SK-N-DZ (cell line): ENCODE measurements at regions not wholly inside any gene's neighbourhood (a gene's known extent, or its start where the extent isn't known, plus 50 kb on each side); places are given as distances from the start of the nearest gene placed in this dataset.
"Not testable (repeated sequence)": the region's sequence is repeated elsewhere in the genome, so short reads cannot be mapped to it uniquely, and the experiment has no call there.

Experiments used
- DNase-seq: peaks from one replicate; pipeline ENCODE4 v3.0.0-alpha.2; 2015; ENCODE audit warnings: low spot score

- DNase-seq = no peak
Observed at GRCh38 chr20:30484009-30484748, 773.3 kb upstream of the DEFB115 start.

GRCh38 chr20:30484749-30485070 is 772.8 kb upstream of the DEFB115 start:
- no peak for DNase-seq

GRCh38 chr20:30485331-30486102 is 771.9 kb upstream of the DEFB115 start:
- DNase-seq = no peak

GRCh38 chr20:30486103-30486478 is 771.4 kb upstream of the DEFB115 start:
- no peak for DNase-seq

GRCh38 chr20:30487461-30487860 is 770.0 kb upstream of the DEFB115 start:
- not testable (repeated sequence) for DNase-seq

GRCh38 chr20:30487947-30488926 is 769.2 kb upstream of the DEFB115 start:
- DNase-seq = no peak

GRCh38 chr20:30488941-30489613 is 768.4 kb upstream of the DEFB115 start:
- DNase-seq = no peak

- DNase-seq = no peak
Observed at GRCh38 chr20:30489614-30490003, 767.9 kb upstream of the DEFB115 start.

GRCh38 chr20:30491016-30491415 is 766.4 kb upstream of the DEFB115 start:
- no peak for DNase-seq

GRCh38 chr20:30496656-30497055 is 760.8 kb upstream of the DEFB115 start:
- not testable (repeated sequence) for DNase-seq

- DNase-seq = not testable (repeated sequence)
Observed at GRCh38 chr20:30497191-30497590, 760.3 kb upstream of the DEFB115 start.

- no peak for DNase-seq
Observed at GRCh38 chr20:30499123-30499522, 758.3 kb upstream of the DEFB115 start.

GRCh38 chr20:30499716-30500446 is 757.6 kb upstream of the DEFB115 start:
- not testable (repeated sequence) for DNase-seq

GRCh38 chr20:30500447-30500820 is 757.0 kb upstream of the DEFB115 start:
- DNase-seq = peak; percentile 42

- DNase-seq = no peak
Observed at GRCh38 chr20:30500829-30501440, 756.5 kb upstream of the DEFB115 start.

GRCh38 chr20:30502670-30503069 is 754.8 kb upstream of the DEFB115 start:
- no peak for DNase-seq

- DNase-seq = not testable (repeated sequence)
Observed at GRCh38 chr20:30503204-30503603, 754.3 kb upstream of the DEFB115 start.

GRCh38 chr20:30503992-30504570 is 753.4 kb upstream of the DEFB115 start:
- DNase-seq = no peak

GRCh38 chr20:30505566-30505965 is 751.9 kb upstream of the DEFB115 start:
- no peak for DNase-seq

GRCh38 chr20:30506100-30506499 is 751.4 kb upstream of the DEFB115 start:
- no peak for DNase-seq
